Spleen (tissue), 11 donors: ENCODE measurements at regions not wholly inside any gene's neighbourhood (a gene's known extent, or its start where the extent isn't known, plus 50 kb on each side); places are given as distances from the start of the nearest gene placed in this dataset.

Experiments used
- DNase-seq: peaks from one replicate; pipeline ENCODE4 v3.0.0-alpha.2; 2020
- H3K27ac ChIP-seq, 8 donors: fragments of 200-600 bp; sonication (generic) in 7 of 8; 1 replicate in 4 of 8; 2 replicates in 4 of 8; pipeline versions ENCODE4 v1.5.0 to v1.8.0; 2016 to 2021; ENCODE audit warnings: inconsistent platforms in 4 of 8, mild to moderate bottlenecking in 4 of 8, moderate library complexity in 1 of 8
- H3K27me3 ChIP-seq, 7 donors: fragments of 200-600 bp; sonication (generic) in 6 of 7; replicated peaks in 1 of 7; 1 replicate in 4 of 7; 2 replicates in 3 of 7; pipeline versions ENCODE4 v1.5.0 to v1.8.0; 2016 to 2021; ENCODE audit warnings: inconsistent platforms in 3 of 7, mild to moderate bottlenecking in 1 of 7
- H3K36me3 ChIP-seq, 6 donors: fragments of 200-600 bp; sonication (generic) in 5 of 6; 1 replicate in 4 of 6; 2 replicates in 2 of 6; pipeline versions ENCODE4 v1.5.0 to v1.8.0; 2016 to 2021; ENCODE audit warnings: inconsistent platforms in 2 of 6
- H3K4me1 ChIP-seq, 6 donors: fragments of 200-600 bp; sonication (generic) in 5 of 6; 1 replicate in 3 of 6; 2 replicates in 3 of 6; pipeline versions ENCODE4 v1.5.0 to v1.8.0; 2016 to 2021; ENCODE audit warnings: inconsistent platforms in 3 of 6
- H3K4me3 ChIP-seq, 8 donors: fragments of 200-600 bp; sonication (generic) in 7 of 8; 1 replicate in 4 of 8; 2 replicates in 4 of 8; pipeline versions ENCODE4 v1.5.0 to v1.8.0; 2016 to 2021; ENCODE audit warnings: inconsistent platforms in 4 of 8, mild to moderate bottlenecking in 4 of 8, moderate library complexity in 2 of 8
- H3K9me3 ChIP-seq, 8 donors: fragments of 200-600 bp; sonication (generic) in 7 of 8; 1 replicate in 4 of 8; 2 replicates in 4 of 8; pipeline versions ENCODE4 v1.5.0 to v1.8.0; 2016 to 2021; ENCODE audit warnings: inconsistent platforms in 4 of 8
- CTCF ChIP-seq, 11 experiments: fragments of 200-600 bp in 7 of 11; fragments of 450-650 bp in 4 of 11; sonication (generic) in 4 of 11; IDR thresholded peaks in 8 of 11; conservative IDR thresholded peaks in 3 of 11; 1 replicate in 7 of 11; 2 replicates in 4 of 11; pipeline versions ENCODE4 v1.4.0 to v1.8.0; 2016 to 2021; ENCODE audit warnings: antibody characterized with exemption in 11 of 11, inconsistent platforms in 4 of 11, mild to moderate bottlenecking in 1 of 11
- POLR2A ChIP-seq, 3 donors: fragments of 450-650 bp; IDR thresholded peaks; one replicate each; pipeline ENCODE4 v1.5.1; 2017; ENCODE audit warnings: antibody characterized with exemption in 3 of 3, mild to moderate bottlenecking in 1 of 3
- POLR2AphosphoS5 ChIP-seq, 3 donors: sonication (generic); formaldehyde crosslinking; IDR thresholded peaks; one replicate each; pipeline ENCODE4 v1.5.1; 2017; ENCODE audit warnings: antibody characterized with exemption in 3 of 3
- WGBS, 5 donors: extraction: QIAGEN DNeasy Blood & Tissue Kit in 3 of 5; methylation state at CpG; one replicate each; pipeline versions ENCODE4 v1.1.5 to v1.1.7; 2013 to 2018; 5-methylcytosine and 5-hydroxymethylcytosine counted together
- intact Hi-C: fragments of 100-400 bp; cut with DNase I; formaldehyde crosslinking; loops from one replicate; pipeline ENCODE4 v1.15.0; 2023; ENCODE audit warnings: low total_unique reads
- donor health status: healthy with polysubstance abuse.
- donor health status: DM: no; HTN: no; CAD: no; lungs with moderate emphysema.
- donor health status: DM: no; HTN: no; CAD: no.
- donor health status: Bipolar disorder and iron deficiency.
- donor health status: healthy.
- donor health status: DM: no; HTN: no; CAD: no.
- donor health status: DM: yes; HTN: yes; CAD: no.

DNA sequence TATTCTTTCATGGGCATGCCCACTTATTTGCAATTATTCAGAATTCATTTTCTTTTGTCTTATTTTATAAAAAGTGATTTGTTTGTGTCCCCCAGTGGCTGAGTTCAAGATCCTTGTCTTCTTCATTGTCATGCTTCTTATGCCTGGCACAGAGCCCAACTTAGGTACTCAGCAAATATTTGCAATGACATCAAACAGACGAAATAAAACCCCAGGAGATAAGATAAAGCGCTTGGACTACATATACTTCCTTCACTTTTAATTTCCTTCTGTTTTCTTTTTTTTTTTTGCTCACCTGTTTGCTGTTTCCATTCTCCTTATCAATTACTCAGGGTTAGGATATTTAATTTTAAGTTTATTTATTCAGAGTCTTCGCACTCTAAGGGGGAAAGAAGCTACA, 225.0 kb downstream of the SDHAF3 start:
- no peak overlapping the region for H3K27ac ChIP-seq
- DNase-seq = no peak
- H3K36me3 ChIP-seq = no peaks in the 10 kb centered on the region
- H3K4me3 ChIP-seq = no peak overlapping the region
- H3K9me3 ChIP-seq = peaks cover 0 to 9% (median 0%) of the 10 kb centered on the region in 8 donors
- no peaks in the 10 kb centered on the region for H3K4me1 ChIP-seq
- intact Hi-C loops = no loop called here
- TF ChIP-seq CTCF (IDR thresholded peaks at IDR 0.05 in 8 of 11, conservative IDR thresholded peaks at IDR 0.05 in 3 of 11) (no peak), POLR2A (IDR thresholded peaks at IDR 0.05) (no peak), POLR2AphosphoS5 (IDR thresholded peaks at IDR 0.05) (no peak)
- 43 to 63% (median 49%) methylated on average over 3 of the region's 3 CpGs for WGBS, 5 donors
- no peaks in the 10 kb centered on the region for H3K27me3 ChIP-seq

GRCh38 chr7:97346349-97346748, 228.9 kb downstream of the SDHAF3 start:
- H3K36me3 ChIP-seq = no peaks in the 10 kb centered on the region
- no peak overlapping the region for H3K4me3 ChIP-seq
- H3K9me3 ChIP-seq = peaks cover 0 to 15% (median 12%) of the 10 kb centered on the region in 8 donors
- H3K4me1 ChIP-seq = no peaks in the 10 kb centered on the region
- WGBS, 5 donors = 51 to 82% (median 75%) methylated on average over 2 of the region's 2 CpGs
- DNase-seq = no peak
- TF ChIP-seq POLR2A (IDR thresholded peaks at IDR 0.05) = no peak
- TF ChIP-seq CTCF (IDR thresholded peaks at IDR 0.05 in 8 of 11, conservative IDR thresholded peaks at IDR 0.05 in 3 of 11) = no peak
- TF ChIP-seq POLR2AphosphoS5 (IDR thresholded peaks at IDR 0.05) = no peak
- H3K27me3 ChIP-seq = no peaks in the 10 kb centered on the region
- intact Hi-C loops = no loop called here
- H3K27ac ChIP-seq = no peak overlapping the region

GRCh38 chr7:97351488-97351887, 234.0 kb downstream of the SDHAF3 start:
- Histone ChIP-seq H3K27ac (no peak overlapping the region), H3K9me3 (peaks cover 0 to 26% (median 22%) of the 10 kb centered on the region in 8 donors), H3K4me3 (no peak overlapping the region), H3K4me1 (no peaks in the 10 kb centered on the region), H3K36me3 (no peaks in the 10 kb centered on the region), H3K27me3 (no peaks in the 10 kb centered on the region)
- DNase-seq = no peak
- intact Hi-C loops = no loop called here
- 85 to 90% (median 88%) methylated on average over 1 of the region's 1 CpG for WGBS, 5 donors
- TF ChIP-seq CTCF (IDR thresholded peaks at IDR 0.05 in 8 of 11, conservative IDR thresholded peaks at IDR 0.05 in 3 of 11) = no peak
- no peak for TF ChIP-seq POLR2A (IDR thresholded peaks at IDR 0.05)
- TF ChIP-seq POLR2AphosphoS5 (IDR thresholded peaks at IDR 0.05) = no peak

- H3K36me3 ChIP-seq = no peaks in the 10 kb centered on the region
- H3K4me1 ChIP-seq = no peaks in the 10 kb centered on the region
- H3K9me3 ChIP-seq = peaks cover 0 to 4% (median 0%) of the 10 kb centered on the region in 8 donors
- intact Hi-C loops = no loop called here
- DNase-seq = no peak
- TF ChIP-seq POLR2AphosphoS5 (IDR thresholded peaks at IDR 0.05) = no peak
- no peak for TF ChIP-seq CTCF (IDR thresholded peaks at IDR 0.05 in 8 of 11, conservative IDR thresholded peaks at IDR 0.05 in 3 of 11)
- TF ChIP-seq POLR2A (IDR thresholded peaks at IDR 0.05) = no peak
- H3K27me3 ChIP-seq = no peaks in the 10 kb centered on the region
- H3K4me3 ChIP-seq = no peak overlapping the region
- no peak overlapping the region for H3K27ac ChIP-seq
These were observed 240.0 kb downstream of the SDHAF3 start for GRCh38 chr7:97357459-97357858.
